ENCODE measurements at regions not wholly inside any gene's neighbourhood (a gene's known extent, or its start where the extent isn't known, plus 50 kb on each side); places are given as distances from the start of the nearest gene placed in this dataset.

- TF ChIP-seq CTCF (IDR thresholded peaks at IDR 0.05; ENCODE audit: low read depth, low read length): no peak
- TF ChIP-seq EZH2phosphoT487 (IDR thresholded peaks at IDR 0.05; ENCODE audit: low read depth): no peak
Observed at GRCh38 chr9:13744261-13744901, 464.9 kb upstream of the MPDZ start.

Measured in OCI-LY3 (cell line).